K562 (cell line): ENCODE measurements at regions not wholly inside any gene's neighbourhood (a gene's known extent, or its start where the extent isn't known, plus 50 kb on each side); places are given as distances from the start of the nearest gene placed in this dataset.
"Not testable (repeated sequence)": the region's sequence is repeated elsewhere in the genome, so short reads cannot be mapped to it uniquely, and the experiment has no call there.

Experiments
- ATAC-seq: fragments of 200-7000 bp; cut with Tn5 transposase; 3 replicates; pipeline ENCODE4 v1.9.1; 2020; ENCODE audit warnings: moderate library complexity
- BruUV-seq: library from RNA; stranded (reverse); fragments of 400-500 nt; replicated peaks from 2 replicates; lab custom pipeline; 2021; lab: Mats Ljungman, UMichigan
- CTCF ChIA-PET: fragments of 300-600 bp; formaldehyde crosslinking; extraction: SDS; loops from one replicate; lab custom pipeline; 2021; ENCODE audit warnings: low intra/inter-chr PET ratio; lab: Yijun Ruan, JAX
- POLR2A ChIA-PET: fragments of 300-600, 350-650 bp; sonication (Branson Sonifier 250); formaldehyde crosslinking; extraction: SDS; loops from one replicate; lab custom pipeline; 2021; ENCODE audit warnings: antibody characterized with exemption, inconsistent platforms; lab: Yijun Ruan, JAX
- DNase-seq, 4 experiments: peaks; one replicate each; pipeline versions ENCODE4 v3.0.0 to v3.0.0-alpha.2; 2011 to 2018; ENCODE audit warnings: low spot score in 3 of 4, mixed read lengths in 3 of 4; ENCODE audit errors: extremely low read depth in 1 of 4
- FAIRE-seq: peaks from 2 replicates; lab custom pipeline; 2011; peaks lifted over from hg19 to GRCh38; lab: Jason Lieb, UNC
- H2AFZ ChIP-seq: 2 replicates; pipeline ENCODE4 v1.6.0; 2011; ENCODE audit warnings: low read depth, low read length, control low read depth, inconsistent platforms
- H3K27ac ChIP-seq: fragments of 200-600 bp; 3 replicates; pipeline ENCODE4 v1.8.0; 2011; ENCODE audit warnings: low read depth, mild to moderate bottlenecking, control low read depth, inconsistent platforms, low read length, moderate library complexity, mixed read lengths; ENCODE audit errors: extremely low read depth
- H3K27me3 ChIP-seq, 2 experiments: fragments of 300-600 bp in 1 of 2; 2 replicates in 1 of 2; 3 replicates in 1 of 2; pipeline versions ENCODE4 v1.6.0 to v1.8.0; 2011; ENCODE audit warnings: inconsistent platforms in 2 of 2, low read length in 2 of 2, mild to moderate bottlenecking in 1 of 2, mixed read lengths in 1 of 2, moderate library complexity in 1 of 2; ENCODE audit not compliant: control insufficient read depth in 2 of 2, insufficient read depth in 2 of 2
- H3K36me3 ChIP-seq: fragments of 300-600 bp; 3 replicates; pipeline ENCODE4 v1.8.0; 2011; ENCODE audit warnings: mild to moderate bottlenecking, low read length, inconsistent platforms; ENCODE audit not compliant: control insufficient read depth, insufficient read depth
- H3K4me1 ChIP-seq, 2 experiments: fragments of 200-600 bp in 1 of 2; replicated peaks in 1 of 2; 2 replicates in 1 of 2; 3 replicates in 1 of 2; pipeline versions ENCODE4 v1.5.1 to v1.8.0; 2011; ENCODE audit warnings: inconsistent platforms in 2 of 2, low read length in 2 of 2, mild to moderate bottlenecking in 1 of 2, mixed read lengths in 1 of 2, moderate library complexity in 1 of 2; ENCODE audit not compliant: control insufficient read depth in 2 of 2, insufficient read depth in 2 of 2
- H3K4me2 ChIP-seq: 2 replicates; pipeline ENCODE4 v1.6.1; 2011; ENCODE audit warnings: low read length, control low read depth, inconsistent platforms, mixed read lengths; ENCODE audit not compliant: insufficient read depth
- H3K4me3 ChIP-seq: fragments of 200-600 bp; sonication (generic), shearing (Covaris generic); 2 replicates; pipeline ENCODE4 v1.5.1; 2016; ENCODE audit warnings: control low read depth, inconsistent platforms
- H3K79me2 ChIP-seq: fragments of 200-600 bp; 3 replicates; pipeline ENCODE4 v1.8.0; 2011; ENCODE audit warnings: low read length, inconsistent platforms; ENCODE audit not compliant: control insufficient read depth, insufficient read depth
- H3K9ac ChIP-seq, 2 experiments: 2 replicates each; pipeline versions ENCODE4 v1.6.0 to v1.6.1; 2011; ENCODE audit warnings: low read depth in 2 of 2, low read length in 2 of 2, control low read depth in 1 of 2, inconsistent platforms in 1 of 2, mild to moderate bottlenecking in 1 of 2, mixed read lengths in 1 of 2; ENCODE audit not compliant: insufficient read depth in 1 of 2
- H3K9me1 ChIP-seq: one replicate; pipeline ENCODE4 v1.6.0; 2011; ENCODE audit warnings: inconsistent platforms, mild to moderate bottlenecking, low read length, moderate library complexity; ENCODE audit not compliant: control insufficient read depth, insufficient read depth
- H3K9me3 ChIP-seq: replicated peaks from 2 replicates; pipeline ENCODE4 v1.5.1; 2011; ENCODE audit warnings: low read depth, low read length, inconsistent platforms; ENCODE audit not compliant: control insufficient read depth, insufficient read depth
- H4K20me1 ChIP-seq: replicated peaks from 2 replicates; pipeline ENCODE4 v1.6.1; 2011; ENCODE audit warnings: low read length, inconsistent platforms, mixed read lengths; ENCODE audit not compliant: control insufficient read depth, insufficient read depth
- MTA3 ChIP-seq: fragments of 450-650 bp; formaldehyde crosslinking; IDR thresholded peaks from 2 replicates; pipeline ENCODE4 v1.6.1; 2017; ENCODE audit warnings: mild to moderate bottlenecking, borderline replicate concordance
- TBP ChIP-seq: optimal IDR thresholded peaks from 2 replicates; pipeline ENCODE3; 2011; ENCODE audit warnings: low read depth, low read length, improper control_type of control experiment
- ZNF707 ChIP-seq: fragments of 250-450 bp; sonication (Bioruptor Pico); conservative IDR thresholded peaks from 2 replicates; pipeline ENCODE4 v1.8.0; 2022; ENCODE audit warnings: inconsistent platforms, mild to moderate bottlenecking, moderate library complexity
- WGBS: fragments of 100-300 bp; shearing (Covaris generic); methylation state at CpG from one replicate; pipeline ENCODE4 v1.1.6; 2016; ENCODE audit warnings: low coverage, mixed read lengths; ENCODE audit not compliant: insufficient coverage; ENCODE audit errors: missing lambda C conversion rate; 5-methylcytosine and 5-hydroxymethylcytosine counted together
- in situ Hi-C: fragments of 300-500 bp; cut with MboI; formaldehyde crosslinking; loops from 4 replicates; pipeline ENCODE4 v1.15.0; 2018; ENCODE audit warnings: inconsistent platforms, mixed read lengths
- intact Hi-C: fragments of 100-400 bp; cut with micrococcal nuclease; formaldehyde crosslinking; loops from 2 replicates; pipeline ENCODE4 v1.14.2; 2022
- TF ChIP-seq, protein P1 (sequence below): fragments of 200-600 bp; sonication (generic); IDR thresholded peaks from one replicate; pipeline ENCODE4 v1.6.1; 2012; ENCODE audit warnings: mild to moderate bottlenecking, low read depth, low read length, inconsistent platforms

DNA sequence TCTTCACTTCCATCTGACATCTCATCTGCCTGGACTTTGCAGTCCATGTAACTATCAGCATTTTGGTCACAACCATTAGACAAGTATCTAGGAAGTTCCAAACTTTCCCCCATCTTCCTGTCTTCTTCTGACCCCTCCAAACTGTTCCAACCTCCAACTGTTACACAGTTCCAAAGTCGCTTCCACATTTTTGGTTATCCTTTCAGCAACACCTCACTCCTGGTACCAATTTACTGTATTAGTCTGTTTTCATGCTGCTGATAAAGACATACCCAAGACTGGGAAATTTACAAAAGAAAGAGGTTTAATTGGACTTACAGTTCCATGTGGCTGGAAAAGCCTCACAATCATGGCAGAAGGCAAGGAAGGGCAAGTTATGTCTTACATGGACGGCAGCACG lies 143.4 kb upstream of the OR4E1 start:
- H3K4me1 ChIP-seq, POLR2A ChIA-PET, H3K36me3 ChIP-seq, H3K9me3 ChIP-seq: not testable (repeated sequence)
- peak; percentile 84 for TF ChIP-seq ZNF707 (CRISPR knock-in tag)
- TF ChIP-seq, all 486 proteins: peak for 1; not testable (repeated sequence) for 485
- in situ Hi-C loops, FAIRE-seq, BruUV-seq, H2AFZ ChIP-seq, H3K79me2 ChIP-seq, intact Hi-C loops, DNase-seq, H3K9ac ChIP-seq, CTCF ChIA-PET, H3K27ac ChIP-seq, H3K9me1 ChIP-seq, H3K4me3 ChIP-seq, H4K20me1 ChIP-seq, ATAC-seq, H3K27me3 ChIP-seq, H3K4me2 ChIP-seq: not testable (repeated sequence)
- WGBS, result 0% methylated on average over 3 of the region's 3 CpGs

DNA sequence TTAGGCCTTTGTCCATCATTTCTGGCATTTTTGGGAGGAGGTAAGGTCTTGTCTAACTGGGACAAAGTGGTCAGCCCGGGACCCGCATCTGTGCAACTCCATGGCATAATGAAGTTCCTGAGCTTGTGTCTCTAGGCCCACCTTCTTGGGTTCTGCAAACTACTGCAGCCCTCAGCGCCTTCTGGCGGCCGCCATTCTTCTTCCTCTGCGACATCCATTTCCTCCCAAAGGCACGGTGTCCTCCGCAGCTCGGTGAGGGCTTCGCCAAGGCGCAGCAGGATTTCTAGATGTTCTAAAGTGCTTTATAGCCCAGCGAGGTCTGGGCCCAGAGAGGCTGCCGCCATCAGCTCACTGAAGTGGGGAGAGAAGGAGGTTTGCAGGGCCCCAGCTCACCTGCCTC lies 134.4 kb upstream of the OR4E1 start:
- Histone ChIP-seq H3K4me1 (no peaks in the 10 kb centered on the region), H3K9me3 (no peaks in the 10 kb centered on the region), H3K9ac (no peak overlapping the region), H3K27ac (no peak overlapping the region), H3K27me3 (peaks cover 0 to 6% of the 10 kb centered on the region in 2 experiments; a peak in 2 of 5 replicates), H3K4me2 (no peak overlapping the region), H3K79me2 (no peaks in the 10 kb centered on the region), H3K9me1 (no peaks in the 10 kb centered on the region), H3K4me3 (no peak overlapping the region), H4K20me1 (no peaks in the 10 kb centered on the region), H2AFZ (no peak overlapping the region), H3K36me3 (no peaks in the 10 kb centered on the region)
- 5% methylated on average over 12 of the region's 13 CpGs for WGBS
- FAIRE-seq (no peak), ATAC-seq (peak; percentile 25; the same call in 1 of the 3 replicates), DNase-seq (no peak)
- BruUV-seq, result no TSS peak
- ChIA-PET POLR2A (no interaction called here), CTCF (no interaction called here)
- intact Hi-C loops, result no loop called here
- in situ Hi-C loops, result no loop called here
- TF ChIP-seq TBP (no peak), MTA3 (no peak)
- TF ChIP-seq, protein P1, sequence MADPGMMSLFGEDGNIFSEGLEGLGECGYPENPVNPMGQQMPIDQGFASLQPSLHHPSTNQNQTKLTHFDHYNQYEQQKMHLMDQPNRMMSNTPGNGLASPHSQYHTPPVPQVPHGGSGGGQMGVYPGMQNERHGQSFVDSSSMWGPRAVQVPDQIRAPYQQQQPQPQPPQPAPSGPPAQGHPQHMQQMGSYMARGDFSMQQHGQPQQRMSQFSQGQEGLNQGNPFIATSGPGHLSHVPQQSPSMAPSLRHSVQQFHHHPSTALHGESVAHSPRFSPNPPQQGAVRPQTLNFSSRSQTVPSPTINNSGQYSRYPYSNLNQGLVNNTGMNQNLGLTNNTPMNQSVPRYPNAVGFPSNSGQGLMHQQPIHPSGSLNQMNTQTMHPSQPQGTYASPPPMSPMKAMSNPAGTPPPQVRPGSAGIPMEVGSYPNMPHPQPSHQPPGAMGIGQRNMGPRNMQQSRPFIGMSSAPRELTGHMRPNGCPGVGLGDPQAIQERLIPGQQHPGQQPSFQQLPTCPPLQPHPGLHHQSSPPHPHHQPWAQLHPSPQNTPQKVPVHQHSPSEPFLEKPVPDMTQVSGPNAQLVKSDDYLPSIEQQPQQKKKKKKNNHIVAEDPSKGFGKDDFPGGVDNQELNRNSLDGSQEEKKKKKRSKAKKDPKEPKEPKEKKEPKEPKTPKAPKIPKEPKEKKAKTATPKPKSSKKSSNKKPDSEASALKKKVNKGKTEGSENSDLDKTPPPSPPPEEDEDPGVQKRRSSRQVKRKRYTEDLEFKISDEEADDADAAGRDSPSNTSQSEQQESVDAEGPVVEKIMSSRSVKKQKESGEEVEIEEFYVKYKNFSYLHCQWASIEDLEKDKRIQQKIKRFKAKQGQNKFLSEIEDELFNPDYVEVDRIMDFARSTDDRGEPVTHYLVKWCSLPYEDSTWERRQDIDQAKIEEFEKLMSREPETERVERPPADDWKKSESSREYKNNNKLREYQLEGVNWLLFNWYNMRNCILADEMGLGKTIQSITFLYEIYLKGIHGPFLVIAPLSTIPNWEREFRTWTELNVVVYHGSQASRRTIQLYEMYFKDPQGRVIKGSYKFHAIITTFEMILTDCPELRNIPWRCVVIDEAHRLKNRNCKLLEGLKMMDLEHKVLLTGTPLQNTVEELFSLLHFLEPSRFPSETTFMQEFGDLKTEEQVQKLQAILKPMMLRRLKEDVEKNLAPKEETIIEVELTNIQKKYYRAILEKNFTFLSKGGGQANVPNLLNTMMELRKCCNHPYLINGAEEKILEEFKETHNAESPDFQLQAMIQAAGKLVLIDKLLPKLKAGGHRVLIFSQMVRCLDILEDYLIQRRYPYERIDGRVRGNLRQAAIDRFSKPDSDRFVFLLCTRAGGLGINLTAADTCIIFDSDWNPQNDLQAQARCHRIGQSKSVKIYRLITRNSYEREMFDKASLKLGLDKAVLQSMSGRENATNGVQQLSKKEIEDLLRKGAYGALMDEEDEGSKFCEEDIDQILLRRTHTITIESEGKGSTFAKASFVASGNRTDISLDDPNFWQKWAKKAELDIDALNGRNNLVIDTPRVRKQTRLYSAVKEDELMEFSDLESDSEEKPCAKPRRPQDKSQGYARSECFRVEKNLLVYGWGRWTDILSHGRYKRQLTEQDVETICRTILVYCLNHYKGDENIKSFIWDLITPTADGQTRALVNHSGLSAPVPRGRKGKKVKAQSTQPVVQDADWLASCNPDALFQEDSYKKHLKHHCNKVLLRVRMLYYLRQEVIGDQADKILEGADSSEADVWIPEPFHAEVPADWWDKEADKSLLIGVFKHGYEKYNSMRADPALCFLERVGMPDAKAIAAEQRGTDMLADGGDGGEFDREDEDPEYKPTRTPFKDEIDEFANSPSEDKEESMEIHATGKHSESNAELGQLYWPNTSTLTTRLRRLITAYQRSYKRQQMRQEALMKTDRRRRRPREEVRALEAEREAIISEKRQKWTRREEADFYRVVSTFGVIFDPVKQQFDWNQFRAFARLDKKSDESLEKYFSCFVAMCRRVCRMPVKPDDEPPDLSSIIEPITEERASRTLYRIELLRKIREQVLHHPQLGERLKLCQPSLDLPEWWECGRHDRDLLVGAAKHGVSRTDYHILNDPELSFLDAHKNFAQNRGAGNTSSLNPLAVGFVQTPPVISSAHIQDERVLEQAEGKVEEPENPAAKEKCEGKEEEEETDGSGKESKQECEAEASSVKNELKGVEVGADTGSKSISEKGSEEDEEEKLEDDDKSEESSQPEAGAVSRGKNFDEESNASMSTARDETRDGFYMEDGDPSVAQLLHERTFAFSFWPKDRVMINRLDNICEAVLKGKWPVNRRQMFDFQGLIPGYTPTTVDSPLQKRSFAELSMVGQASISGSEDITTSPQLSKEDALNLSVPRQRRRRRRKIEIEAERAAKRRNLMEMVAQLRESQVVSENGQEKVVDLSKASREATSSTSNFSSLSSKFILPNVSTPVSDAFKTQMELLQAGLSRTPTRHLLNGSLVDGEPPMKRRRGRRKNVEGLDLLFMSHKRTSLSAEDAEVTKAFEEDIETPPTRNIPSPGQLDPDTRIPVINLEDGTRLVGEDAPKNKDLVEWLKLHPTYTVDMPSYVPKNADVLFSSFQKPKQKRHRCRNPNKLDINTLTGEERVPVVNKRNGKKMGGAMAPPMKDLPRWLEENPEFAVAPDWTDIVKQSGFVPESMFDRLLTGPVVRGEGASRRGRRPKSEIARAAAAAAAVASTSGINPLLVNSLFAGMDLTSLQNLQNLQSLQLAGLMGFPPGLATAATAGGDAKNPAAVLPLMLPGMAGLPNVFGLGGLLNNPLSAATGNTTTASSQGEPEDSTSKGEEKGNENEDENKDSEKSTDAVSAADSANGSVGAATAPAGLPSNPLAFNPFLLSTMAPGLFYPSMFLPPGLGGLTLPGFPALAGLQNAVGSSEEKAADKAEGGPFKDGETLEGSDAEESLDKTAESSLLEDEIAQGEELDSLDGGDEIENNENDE, result no peak
